ENCODE measurements at regions not wholly inside any gene's neighbourhood (a gene's known extent, or its start where the extent isn't known, plus 50 kb on each side); places are given as distances from the start of the nearest gene placed in this dataset.

DNA sequence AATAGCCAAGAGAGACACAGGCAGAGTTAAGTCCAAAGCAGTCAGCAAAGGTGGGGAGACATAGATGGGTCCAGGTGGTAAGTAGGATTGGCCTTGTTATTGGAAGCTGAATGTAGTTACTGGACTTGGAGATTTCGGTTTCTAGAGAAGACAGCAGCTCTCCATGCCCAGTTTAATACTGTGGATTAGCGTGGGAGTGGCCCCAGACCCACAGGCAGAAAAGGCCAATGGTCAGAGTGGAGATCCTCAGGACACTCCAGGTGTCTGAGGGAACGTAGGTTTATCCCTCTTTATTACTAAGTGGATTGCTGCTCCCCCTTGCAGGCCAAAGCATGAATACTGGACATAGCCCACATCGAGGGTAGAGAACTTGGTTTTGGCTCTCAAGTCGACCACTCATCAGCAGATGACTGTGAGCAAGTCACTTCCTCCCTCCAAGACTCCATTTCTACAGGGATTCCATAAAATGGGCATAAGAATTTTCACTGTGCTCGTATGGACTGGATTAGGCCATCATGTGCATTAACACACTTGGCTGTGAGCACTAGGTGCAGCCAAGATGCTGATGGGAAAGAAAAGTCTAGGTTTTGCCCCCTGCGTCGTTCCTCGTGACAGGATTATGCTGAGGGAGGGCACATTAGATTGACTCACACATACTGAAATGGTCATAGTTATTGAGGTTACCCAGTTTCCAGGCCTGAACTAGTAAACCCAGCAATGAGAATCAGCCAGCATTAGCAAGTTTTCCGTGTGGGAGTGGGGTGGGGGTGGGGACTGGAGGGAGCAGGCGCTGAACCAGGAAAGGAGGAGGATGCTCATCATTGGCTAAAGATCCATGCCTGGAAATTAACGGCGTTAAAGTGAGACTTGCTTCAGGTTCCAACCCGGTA is 225.2 kb upstream of the TPRG1 start:
- peak overlapping the region; percentile 33 to 65 (median 46) for H3K4me3 ChIP-seq
- 43 to 55% methylated on average over 9 to 13 of the region's 14 CpGs for WGBS, 2 donors
- H3K27me3 ChIP-seq: no peaks in the 10 kb centered on the region
- TF ChIP-seq, protein P1, sequence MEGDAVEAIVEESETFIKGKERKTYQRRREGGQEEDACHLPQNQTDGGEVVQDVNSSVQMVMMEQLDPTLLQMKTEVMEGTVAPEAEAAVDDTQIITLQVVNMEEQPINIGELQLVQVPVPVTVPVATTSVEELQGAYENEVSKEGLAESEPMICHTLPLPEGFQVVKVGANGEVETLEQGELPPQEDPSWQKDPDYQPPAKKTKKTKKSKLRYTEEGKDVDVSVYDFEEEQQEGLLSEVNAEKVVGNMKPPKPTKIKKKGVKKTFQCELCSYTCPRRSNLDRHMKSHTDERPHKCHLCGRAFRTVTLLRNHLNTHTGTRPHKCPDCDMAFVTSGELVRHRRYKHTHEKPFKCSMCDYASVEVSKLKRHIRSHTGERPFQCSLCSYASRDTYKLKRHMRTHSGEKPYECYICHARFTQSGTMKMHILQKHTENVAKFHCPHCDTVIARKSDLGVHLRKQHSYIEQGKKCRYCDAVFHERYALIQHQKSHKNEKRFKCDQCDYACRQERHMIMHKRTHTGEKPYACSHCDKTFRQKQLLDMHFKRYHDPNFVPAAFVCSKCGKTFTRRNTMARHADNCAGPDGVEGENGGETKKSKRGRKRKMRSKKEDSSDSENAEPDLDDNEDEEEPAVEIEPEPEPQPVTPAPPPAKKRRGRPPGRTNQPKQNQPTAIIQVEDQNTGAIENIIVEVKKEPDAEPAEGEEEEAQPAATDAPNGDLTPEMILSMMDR (IDR thresholded peaks at IDR 0.05): no peak
- TF ChIP-seq POLR2A (IDR thresholded peaks at IDR 0.05): no peak
- H3K9me3 ChIP-seq: no peaks in the 10 kb centered on the region
- peaks cover 50 to 100% (median 66%) of the 10 kb centered on the region in 3 donors for H3K4me1 ChIP-seq
- no peak for DNase-seq
- intact Hi-C loops (cut with DNase I): no loop called here
- H3K36me3 ChIP-seq: no peaks in the 10 kb centered on the region
- peak overlapping the region; percentile 90 to 98 (median 96) for H3K27ac ChIP-seq

DNA sequence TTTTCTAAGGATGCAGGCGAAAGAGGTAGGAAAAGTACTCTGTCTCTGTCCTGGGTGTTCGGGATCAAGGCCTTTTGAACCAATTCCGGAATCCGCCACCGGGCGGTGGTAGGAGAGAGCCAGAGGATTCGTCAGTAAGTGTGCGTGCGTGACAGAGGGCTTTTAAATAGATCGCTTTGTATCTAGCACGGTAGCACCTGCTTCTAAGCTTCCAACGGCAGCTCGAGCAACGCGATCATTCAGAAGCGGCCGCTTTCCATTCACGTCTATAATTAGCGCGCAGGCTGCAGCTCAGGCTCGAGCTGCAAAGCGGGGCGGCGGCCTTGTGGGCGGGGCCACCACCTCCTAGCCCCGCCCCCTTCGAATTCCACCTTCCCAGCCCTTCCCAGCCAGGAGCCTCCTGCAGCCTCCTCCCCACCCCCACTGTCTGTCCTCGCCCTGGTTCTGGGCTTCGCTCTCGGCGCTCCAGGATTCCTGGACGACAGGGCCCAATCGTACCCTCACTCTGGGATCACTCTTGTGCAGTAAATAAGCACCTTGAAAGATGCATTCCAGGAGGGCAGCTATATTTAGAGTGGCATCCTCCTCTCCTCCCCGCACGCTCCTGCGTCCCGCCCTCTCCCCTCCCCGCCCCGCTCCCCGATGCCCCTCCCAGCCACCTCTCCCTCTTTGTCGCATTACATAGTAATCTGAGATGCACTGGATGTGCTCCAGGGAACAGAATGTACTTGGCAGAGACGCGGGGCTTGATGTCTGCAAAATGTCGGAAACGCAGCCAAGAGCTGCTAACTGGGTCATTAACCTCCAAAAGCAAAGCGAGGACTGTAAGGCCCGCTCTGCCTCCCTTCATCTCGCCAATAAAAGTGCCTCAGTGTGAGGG is 224.1 kb upstream of the TPRG1 start:
- 2 to 23% methylated on average over 15 to 24 of the region's 48 CpGs for WGBS, 2 donors
- intact Hi-C loops (cut with DNase I): no loop called here

DNA sequence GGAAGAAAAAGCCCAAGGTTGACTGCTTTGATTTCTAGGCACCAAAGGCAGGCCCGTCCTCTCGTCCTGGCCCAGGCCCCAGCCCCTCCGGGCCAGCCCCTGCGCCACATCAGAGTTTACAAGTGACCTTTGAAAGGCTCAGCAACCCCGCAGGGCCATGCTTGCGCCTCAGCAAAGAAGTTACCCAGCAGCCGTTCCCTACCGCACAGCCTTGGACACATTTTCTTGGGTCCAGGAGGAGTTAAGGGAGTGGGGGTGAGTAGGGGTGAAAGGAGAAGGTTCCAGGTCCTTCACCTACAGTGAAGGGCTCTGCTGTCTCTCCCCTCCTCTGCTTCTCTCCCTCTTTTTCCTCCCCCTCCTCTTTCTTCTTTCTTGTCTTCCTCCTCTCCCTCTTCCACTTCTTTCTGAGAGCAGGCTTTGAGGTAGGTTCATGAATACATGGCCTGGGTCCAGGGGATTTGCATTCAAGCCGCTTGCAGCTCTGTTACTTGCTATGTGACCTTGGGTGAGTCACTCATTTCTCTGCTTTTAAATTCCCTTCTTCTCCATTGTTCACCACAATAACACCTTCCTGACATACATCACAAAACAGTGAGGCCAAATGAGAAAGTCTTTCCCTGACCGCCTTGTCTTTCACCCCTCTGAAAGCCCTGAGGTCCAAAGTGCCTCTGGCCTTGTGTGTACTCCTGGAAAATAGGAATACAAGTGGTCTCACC is 223.3 kb upstream of the TPRG1 start:
- Histone ChIP-seq H3K36me3 (no peaks in the 10 kb centered on the region), H3K27ac (peak overlapping the region; percentile 90 to 98 (median 96)), H3K9me3 (no peaks in the 10 kb centered on the region), H3K27me3 (no peaks in the 10 kb centered on the region), H3K4me1 (peaks cover 50 to 87% (median 68%) of the 10 kb centered on the region in 3 donors), H3K4me3 (peak overlapping the region in 3 of 4 donors; percentile 45 to 65 (median 47))
- no peak for DNase-seq
- intact Hi-C loops (cut with DNase I): no loop called here
- 17 to 26% methylated on average over 5 to 10 of the region's 10 CpGs for WGBS, 2 donors
- peak in 2 of 4 donors; percentile 22 for TF ChIP-seq POLR2A (IDR thresholded peaks at IDR 0.05)
- TF ChIP-seq, protein P1 (IDR thresholded peaks at IDR 0.05): no peak

More for the DNA sequence above, 224.1 kb upstream of the TPRG1 start:
- peak overlapping the region; percentile 90 to 98 (median 96) for H3K27ac ChIP-seq
- H3K9me3 ChIP-seq: no peaks in the 10 kb centered on the region
- peaks cover 50 to 95% (median 68%) of the 10 kb centered on the region in 3 donors for H3K4me1 ChIP-seq
- TF ChIP-seq, protein P1 (IDR thresholded peaks at IDR 0.05): peak in 5 of 6 experiments; percentile 25 to 54 (median 39)
- TF ChIP-seq POLR2A (IDR thresholded peaks at IDR 0.05): peak in 2 of 4 donors; percentile 35 to 68
- H3K4me3 ChIP-seq: peak overlapping the region; percentile 33 to 65 (median 46)
- no peaks in the 10 kb centered on the region for H3K27me3 ChIP-seq
- H3K36me3 ChIP-seq: no peaks in the 10 kb centered on the region
- peak; percentile 58 for DNase-seq

DNA sequence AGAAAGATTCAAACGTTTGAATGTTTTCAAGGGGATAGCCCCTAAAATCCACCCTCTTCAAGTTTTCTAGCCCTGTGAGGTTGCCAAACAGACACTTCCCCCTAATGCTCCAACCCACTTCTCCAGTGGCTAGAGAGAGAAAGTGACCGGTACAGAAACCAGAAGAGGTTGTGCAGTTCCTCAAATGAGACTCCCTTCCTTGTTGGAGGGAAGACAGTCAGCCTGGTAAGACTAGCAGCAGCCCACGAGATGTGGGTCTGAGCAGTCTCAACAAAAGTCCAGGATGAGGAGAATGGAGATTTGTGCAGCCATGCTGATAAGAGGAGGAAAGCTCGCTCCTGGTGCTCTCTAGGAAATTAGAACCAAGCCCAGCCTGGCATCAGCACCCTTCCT is 222.8 kb upstream of the TPRG1 start:
- Histone ChIP-seq H3K4me3 (peak overlapping the region in 1 of 4 donors; percentile 65), H3K36me3 (no peaks in the 10 kb centered on the region), H3K27ac (peak overlapping the region; percentile 90 to 98 (median 96)), H3K4me1 (peaks cover 46 to 82% (median 67%) of the 10 kb centered on the region in 3 donors), H3K9me3 (no peaks in the 10 kb centered on the region), H3K27me3 (no peaks in the 10 kb centered on the region)
- 34 to 45% methylated on average over 3 to 4 of the region's 4 CpGs for WGBS, 2 donors
- intact Hi-C loops (cut with DNase I): no loop called here
- DNase-seq: no peak
- TF ChIP-seq, protein P1 (IDR thresholded peaks at IDR 0.05): no peak
- no peak for TF ChIP-seq POLR2A (IDR thresholded peaks at IDR 0.05)
